Esophagus squamous epithelium (tissue), 5 donors: ENCODE measurements at regions not wholly inside any gene's neighbourhood (a gene's known extent, or its start where the extent isn't known, plus 50 kb on each side); places are given as distances from the start of the nearest gene placed in this dataset.

Experiments used
- DNase-seq: peaks from one replicate; lab custom pipeline; 2025; lab: John Stamatoyannopoulos, UW
- H3K27ac ChIP-seq, 4 donors: fragments of 200-600 bp; sonication (generic); one replicate each; pipeline ENCODE4 v1.5.1; 2016 to 2019; ENCODE audit warnings: mild to moderate bottlenecking in 1 of 4
- H3K27me3 ChIP-seq, 4 donors: fragments of 200-600 bp; sonication (generic); 1 replicate in 3 of 4; 2 replicates in 1 of 4; pipeline versions ENCODE4 v1.5.1 to v1.6.0; 2017 to 2021; ENCODE audit warnings: antibody characterized with exemption in 1 of 4
- H3K36me3 ChIP-seq, 3 donors: fragments of 200-600 bp; sonication (generic); one replicate each; pipeline ENCODE4 v1.5.1; 2016 to 2019
- H3K4me1 ChIP-seq, 3 donors: fragments of 200-600 bp; sonication (generic); one replicate each; pipeline ENCODE4 v1.5.1; 2017 to 2019
- H3K4me3 ChIP-seq, 4 donors: fragments of 200-600 bp; sonication (generic); 1 replicate in 3 of 4; 2 replicates in 1 of 4; pipeline ENCODE4 v1.5.1; 2016 to 2019; ENCODE audit warnings: mild to moderate bottlenecking in 2 of 4, moderate library complexity in 1 of 4
- H3K9me3 ChIP-seq, 3 donors: fragments of 200-600 bp; sonication (generic); one replicate each; pipeline ENCODE4 v1.5.1; 2016 to 2019
- POLR2A ChIP-seq, 4 donors: fragments of 450-650 bp; IDR thresholded peaks; one replicate each; pipeline ENCODE4 v1.6.1; 2017; ENCODE audit warnings: antibody characterized with exemption in 4 of 4, mild to moderate bottlenecking in 4 of 4, moderate library complexity in 3 of 4
- WGBS, 2 donors: methylation state at CpG; one replicate each; pipeline ENCODE4 v1.1.5; 2018; 5-methylcytosine and 5-hydroxymethylcytosine counted together
- intact Hi-C: fragments of 100-400 bp; cut with DNase I; formaldehyde crosslinking; loops from one replicate; pipeline ENCODE4 v1.15.0; 2022
- TF ChIP-seq, protein P1 (sequence below), 6 experiments: fragments of 450-650 bp in 4 of 6; fragments of 200-600 bp in 2 of 6; sonication (generic) in 2 of 6; IDR thresholded peaks; one replicate each; pipeline ENCODE4 v1.5.1; 2016 to 2019; ENCODE audit warnings: antibody characterized with exemption in 6 of 6, mild to moderate bottlenecking in 4 of 6, moderate library complexity in 4 of 6
- donor health status: DM: yes; HTN: yes; CAD: no.

DNA sequence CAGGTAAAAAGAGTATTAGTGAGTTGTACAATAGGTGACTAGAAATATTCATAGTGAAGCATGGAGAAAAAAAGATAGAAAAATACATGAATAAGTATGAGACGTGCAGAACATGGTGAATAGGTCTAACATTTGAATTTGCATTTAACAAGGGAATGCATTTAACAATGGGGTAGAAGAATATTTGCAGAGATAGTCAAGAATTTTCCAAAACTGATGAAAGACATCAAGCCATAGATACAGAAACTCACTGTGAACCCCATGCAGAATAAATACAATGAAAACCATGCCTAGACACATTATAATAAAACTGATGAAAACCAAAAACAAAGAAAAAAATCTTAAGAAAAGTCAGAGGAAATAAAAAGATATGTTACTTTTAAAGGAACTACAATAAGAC, 184.8 kb downstream of the KTN1 start:
- intact Hi-C loops: no loop called here
- Histone ChIP-seq H3K27ac (no peak overlapping the region), H3K4me1 (no peaks in the 10 kb centered on the region), H3K27me3 (peaks cover 0 to 13% (median 0%) of the 10 kb centered on the region in 4 donors), H3K4me3 (no peak overlapping the region), H3K9me3 (no peaks in the 10 kb centered on the region), H3K36me3 (no peaks in the 10 kb centered on the region)
- 61 to 73% methylated on average over 1 of the region's 1 CpG for WGBS, 2 donors
- no peak for TF ChIP-seq POLR2A (IDR thresholded peaks at IDR 0.05)
- TF ChIP-seq, protein P1, sequence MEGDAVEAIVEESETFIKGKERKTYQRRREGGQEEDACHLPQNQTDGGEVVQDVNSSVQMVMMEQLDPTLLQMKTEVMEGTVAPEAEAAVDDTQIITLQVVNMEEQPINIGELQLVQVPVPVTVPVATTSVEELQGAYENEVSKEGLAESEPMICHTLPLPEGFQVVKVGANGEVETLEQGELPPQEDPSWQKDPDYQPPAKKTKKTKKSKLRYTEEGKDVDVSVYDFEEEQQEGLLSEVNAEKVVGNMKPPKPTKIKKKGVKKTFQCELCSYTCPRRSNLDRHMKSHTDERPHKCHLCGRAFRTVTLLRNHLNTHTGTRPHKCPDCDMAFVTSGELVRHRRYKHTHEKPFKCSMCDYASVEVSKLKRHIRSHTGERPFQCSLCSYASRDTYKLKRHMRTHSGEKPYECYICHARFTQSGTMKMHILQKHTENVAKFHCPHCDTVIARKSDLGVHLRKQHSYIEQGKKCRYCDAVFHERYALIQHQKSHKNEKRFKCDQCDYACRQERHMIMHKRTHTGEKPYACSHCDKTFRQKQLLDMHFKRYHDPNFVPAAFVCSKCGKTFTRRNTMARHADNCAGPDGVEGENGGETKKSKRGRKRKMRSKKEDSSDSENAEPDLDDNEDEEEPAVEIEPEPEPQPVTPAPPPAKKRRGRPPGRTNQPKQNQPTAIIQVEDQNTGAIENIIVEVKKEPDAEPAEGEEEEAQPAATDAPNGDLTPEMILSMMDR (IDR thresholded peaks at IDR 0.05): no peak
- no peak for DNase-seq

DNA sequence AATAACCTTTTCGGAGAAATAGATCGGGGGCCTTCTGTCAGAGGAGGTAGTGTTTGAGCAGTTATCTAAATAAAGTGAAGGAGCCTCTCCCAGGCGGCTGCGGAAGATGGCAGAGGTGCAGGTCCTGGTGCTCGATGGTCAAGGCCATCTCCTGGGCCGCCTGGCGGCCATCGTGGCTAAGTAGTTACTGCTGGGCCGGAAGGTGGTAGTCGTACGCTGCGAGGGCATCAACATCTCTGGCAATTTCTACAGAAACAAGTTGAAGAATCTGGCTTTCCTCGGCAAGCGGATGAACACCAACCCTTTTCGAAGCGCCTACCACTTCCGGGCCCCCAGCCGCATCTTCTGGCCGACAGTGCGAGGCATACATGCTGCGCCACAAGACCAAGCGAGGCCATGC, 186.1 kb downstream of the KTN1 start:
- TF ChIP-seq, protein P1 (IDR thresholded peaks at IDR 0.05): no peak
- no peak for TF ChIP-seq POLR2A (IDR thresholded peaks at IDR 0.05)
- WGBS, 2 donors: 90 to 94% methylated on average over 21 to 22 of the region's 22 CpGs
- Histone ChIP-seq H3K27me3 (peaks cover 0 to 12% (median 0%) of the 10 kb centered on the region in 4 donors), H3K36me3 (no peaks in the 10 kb centered on the region), H3K4me1 (no peaks in the 10 kb centered on the region), H3K4me3 (no peak overlapping the region), H3K9me3 (no peaks in the 10 kb centered on the region), H3K27ac (no peak overlapping the region)
- intact Hi-C loops: no loop called here
- no peak for DNase-seq

DNA sequence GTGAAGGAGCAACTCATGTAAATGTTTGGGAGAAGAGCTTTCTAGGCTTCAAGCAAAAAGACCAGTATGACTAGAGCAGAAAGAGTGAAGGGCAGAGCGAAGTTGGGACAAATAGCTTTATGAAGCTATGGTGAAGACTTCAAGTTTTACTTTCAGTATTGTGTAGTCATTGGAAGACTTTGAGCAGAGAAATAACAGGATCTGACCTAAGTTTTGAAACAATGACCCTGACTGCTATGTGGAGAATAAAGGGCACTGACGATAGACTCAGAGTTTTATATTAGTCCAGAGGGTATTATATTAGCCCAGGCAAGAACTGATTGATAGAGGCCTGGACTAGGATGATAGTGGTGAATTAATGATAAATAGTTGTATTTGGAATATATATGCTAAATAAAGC, 187.3 kb downstream of the KTN1 start:
- no peaks in the 10 kb centered on the region for H3K9me3 ChIP-seq
- no peak overlapping the region for H3K4me3 ChIP-seq
- 90 to 94% methylated on average over 2 of the region's 2 CpGs for WGBS, 2 donors
- no peak for TF ChIP-seq POLR2A (IDR thresholded peaks at IDR 0.05)
- TF ChIP-seq, protein P1 (IDR thresholded peaks at IDR 0.05): no peak
- intact Hi-C loops: no loop called here
- no peaks in the 10 kb centered on the region for H3K4me1 ChIP-seq
- DNase-seq: no peak
- no peak overlapping the region for H3K27ac ChIP-seq
- no peaks in the 10 kb centered on the region for H3K36me3 ChIP-seq
- peaks cover 0 to under 1% (median 0%) of the 10 kb centered on the region in 4 donors for H3K27me3 ChIP-seq

DNA sequence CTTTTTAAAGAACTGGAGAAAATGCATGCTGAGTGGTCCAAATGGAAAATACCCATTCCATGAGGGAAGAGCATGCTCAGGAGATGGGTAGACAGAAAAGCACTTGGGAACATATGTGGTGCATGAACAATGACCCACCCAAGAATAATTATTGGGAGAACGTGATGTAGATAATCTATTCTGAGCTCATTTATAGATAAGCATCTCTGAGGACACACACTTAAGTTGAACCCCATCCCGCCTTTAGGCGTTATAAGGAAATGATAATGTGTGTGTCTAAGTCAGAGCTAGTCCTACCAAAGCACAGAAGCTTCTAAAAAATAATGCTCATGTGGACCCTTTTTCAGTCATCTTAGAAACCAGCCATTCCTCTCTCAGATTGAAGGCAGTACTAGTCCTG, 189.9 kb downstream of the KTN1 start:
- Histone ChIP-seq H3K36me3 (no peaks in the 10 kb centered on the region), H3K4me3 (no peak overlapping the region), H3K9me3 (no peaks in the 10 kb centered on the region), H3K27me3 (no peaks in the 10 kb centered on the region), H3K4me1 (no peaks in the 10 kb centered on the region), H3K27ac (no peak overlapping the region)
- DNase-seq: no peak
- 64 to 90% methylated on average over 3 of the region's 3 CpGs for WGBS, 2 donors
- intact Hi-C loops: no loop called here
- no peak for TF ChIP-seq POLR2A (IDR thresholded peaks at IDR 0.05)
- TF ChIP-seq, protein P1 (IDR thresholded peaks at IDR 0.05): no peak

DNA sequence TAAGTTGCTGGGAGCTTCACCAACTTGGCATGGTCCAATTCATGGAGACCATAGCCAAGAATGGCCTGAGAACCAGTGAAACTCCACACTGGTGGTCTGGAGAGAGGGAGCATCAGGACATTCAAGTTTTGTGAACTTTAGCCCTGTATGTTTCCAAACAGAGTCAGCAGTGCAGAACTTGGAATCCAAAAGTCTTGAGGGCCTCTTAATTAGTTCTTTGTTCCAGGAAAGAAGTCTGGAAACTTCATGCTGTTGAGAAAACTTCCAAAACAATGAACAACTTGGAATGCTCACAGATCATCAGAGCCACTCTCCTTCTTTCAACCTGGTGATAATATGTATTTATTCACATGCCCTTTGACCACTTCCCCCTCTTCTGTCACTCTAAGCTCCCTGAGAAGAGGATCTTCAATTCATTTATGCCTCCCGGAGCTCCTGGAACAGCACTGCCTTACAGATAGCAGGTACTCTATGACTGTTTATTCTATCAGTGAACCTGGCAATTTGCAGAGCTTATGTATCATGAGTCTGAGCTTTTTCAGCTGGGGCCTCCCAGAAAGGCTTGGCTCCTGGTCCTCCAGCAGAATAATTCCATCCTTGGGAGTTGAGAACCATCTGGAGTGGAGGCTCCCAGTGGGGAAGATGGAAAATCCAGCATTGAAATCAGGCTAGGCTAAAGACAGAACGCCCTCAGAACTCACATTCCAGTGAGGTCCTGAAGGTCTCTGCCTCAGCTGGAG, 191.4 kb downstream of the KTN1 start:
- H3K27ac ChIP-seq: no peak overlapping the region
- H3K4me1 ChIP-seq: no peaks in the 10 kb centered on the region
- DNase-seq: no peak
- intact Hi-C loops: no loop called here
- no peaks in the 10 kb centered on the region for H3K27me3 ChIP-seq
- 59 to 75% methylated on average over 2 of the region's 2 CpGs for WGBS, 2 donors
- no peaks in the 10 kb centered on the region for H3K9me3 ChIP-seq
- H3K4me3 ChIP-seq: no peak overlapping the region
- no peaks in the 10 kb centered on the region for H3K36me3 ChIP-seq
- TF ChIP-seq POLR2A (IDR thresholded peaks at IDR 0.05): no peak
- TF ChIP-seq, protein P1 (IDR thresholded peaks at IDR 0.05): no peak
